NCI-H524 treated with DMSO at 0.1 percent for 48 hours (cell line): ENCODE measurements at regions not wholly inside any gene's neighbourhood (a gene's known extent, or its start where the extent isn't known, plus 50 kb on each side); places are given as distances from the start of the nearest gene placed in this dataset.
"Not testable (repeated sequence)": the region's sequence is repeated elsewhere in the genome, so short reads cannot be mapped to it uniquely, and the experiment has no call there.

Experiments
- DNase-seq: peaks from one replicate; lab custom pipeline; 2025; lab: John Stamatoyannopoulos, UW

DNA sequence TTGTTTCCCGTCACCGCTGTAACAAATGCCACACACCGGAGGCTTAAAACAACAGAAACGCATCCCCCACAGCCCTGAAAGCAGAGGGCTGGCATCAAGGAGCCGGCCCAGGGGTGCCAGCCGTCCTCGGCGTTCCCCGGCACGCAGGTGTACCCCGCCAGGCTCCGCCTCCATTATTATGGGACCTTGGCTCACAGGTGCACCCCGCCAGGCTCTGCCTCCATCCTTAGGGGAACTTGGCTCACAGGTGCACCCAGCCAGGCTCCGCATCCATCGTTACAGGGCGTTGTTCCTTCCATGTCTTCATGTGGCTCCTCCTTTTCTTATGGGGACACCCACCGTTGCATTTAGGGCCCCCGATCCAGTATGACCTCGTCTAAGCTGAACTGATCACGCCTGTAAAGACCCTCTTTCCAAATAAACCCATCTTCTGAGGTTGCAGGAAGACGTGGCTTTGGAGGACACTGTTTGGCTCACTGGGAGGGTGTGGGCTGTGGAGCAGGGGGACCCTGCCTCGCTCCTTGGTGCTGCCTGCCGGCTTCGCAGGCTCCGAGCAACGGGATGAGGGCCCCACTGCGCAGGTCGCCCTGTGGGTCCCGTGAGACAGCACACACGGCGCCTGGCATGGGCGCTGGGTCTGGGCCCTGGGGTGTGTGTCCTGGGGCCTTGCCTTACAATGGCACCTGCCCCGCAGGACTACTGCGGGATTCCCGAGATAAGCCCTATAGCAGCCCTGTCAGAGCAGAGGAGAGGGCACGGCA is 154.9 kb upstream of the ZNF469 start:
- DNase-seq = not testable (repeated sequence)

DNA sequence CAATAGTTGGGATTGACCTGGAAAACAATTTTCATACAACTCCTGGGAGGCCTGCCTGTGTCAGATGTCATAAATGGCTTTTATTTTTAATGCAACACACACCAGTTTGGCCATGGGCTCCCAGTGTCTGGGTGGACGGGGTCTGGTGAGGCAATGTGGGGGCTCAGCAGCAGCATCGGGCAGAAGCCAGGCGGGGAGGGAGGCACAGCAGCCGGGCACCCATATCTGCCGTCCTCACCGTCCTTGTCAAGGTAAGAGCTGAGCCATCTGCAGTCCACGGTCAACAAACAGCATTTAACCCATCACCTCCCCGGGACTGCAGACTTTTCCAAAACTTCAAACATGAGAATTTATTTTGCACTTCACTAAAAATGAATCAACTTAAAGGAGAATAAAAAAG is 154.0 kb upstream of the ZNF469 start:
- not testable (repeated sequence) for DNase-seq

DNA sequence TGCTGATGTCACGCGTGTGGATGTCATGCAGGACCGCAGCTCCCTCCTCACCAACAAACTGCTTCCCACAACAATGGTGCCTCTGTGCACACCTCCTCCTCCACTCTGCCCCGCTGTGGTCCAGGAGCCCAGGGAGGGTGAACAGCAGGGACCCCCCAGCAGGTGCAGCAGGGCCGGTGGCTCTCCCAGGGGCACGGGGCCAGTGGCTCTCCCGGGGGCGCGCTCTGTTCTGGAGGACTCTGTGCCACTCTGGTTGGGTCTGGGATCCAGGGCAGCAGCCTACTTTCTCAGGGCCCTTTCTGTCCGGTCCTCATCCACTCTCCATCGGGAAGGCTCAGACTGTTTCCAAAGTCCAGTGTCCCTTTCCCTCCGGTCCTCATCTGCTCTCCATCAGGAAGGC is 153.0 kb upstream of the ZNF469 start:
- not testable (repeated sequence) for DNase-seq

DNA sequence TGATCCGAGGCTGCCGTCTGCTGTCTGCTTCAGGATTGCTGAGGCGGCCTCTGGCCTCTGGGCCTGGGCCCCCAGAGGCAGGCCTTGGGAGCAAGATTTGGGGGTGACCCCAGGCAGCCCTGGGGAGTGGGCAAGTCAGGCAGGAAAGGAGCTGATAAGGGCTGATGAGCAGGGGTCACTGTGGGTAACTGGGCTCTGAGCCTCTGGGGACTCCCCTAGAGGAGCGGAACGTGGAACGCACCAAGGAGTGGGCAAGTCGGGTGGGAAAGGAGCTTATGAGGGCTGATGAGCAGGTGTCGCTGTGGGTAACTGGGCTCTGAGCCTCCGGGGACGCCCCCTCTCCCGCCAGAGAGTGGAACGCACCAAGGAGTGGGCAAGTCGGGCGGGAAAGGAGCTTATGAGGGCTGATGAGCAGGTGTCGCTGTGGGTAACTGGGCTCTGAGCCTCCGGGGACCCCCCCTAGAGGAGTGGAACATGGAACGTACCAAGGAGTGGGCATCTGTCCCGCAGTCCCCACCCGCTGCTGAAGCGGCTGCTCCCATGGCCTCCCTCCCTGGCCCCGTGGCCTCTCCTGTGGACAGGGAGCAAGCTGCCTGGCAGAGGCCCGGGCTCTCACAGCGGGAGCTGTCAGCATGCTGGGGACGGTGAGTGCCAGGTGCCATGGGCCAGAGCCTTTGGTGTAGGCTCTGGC is 152.3 kb upstream of the ZNF469 start:
- not testable (repeated sequence) for DNase-seq

DNA sequence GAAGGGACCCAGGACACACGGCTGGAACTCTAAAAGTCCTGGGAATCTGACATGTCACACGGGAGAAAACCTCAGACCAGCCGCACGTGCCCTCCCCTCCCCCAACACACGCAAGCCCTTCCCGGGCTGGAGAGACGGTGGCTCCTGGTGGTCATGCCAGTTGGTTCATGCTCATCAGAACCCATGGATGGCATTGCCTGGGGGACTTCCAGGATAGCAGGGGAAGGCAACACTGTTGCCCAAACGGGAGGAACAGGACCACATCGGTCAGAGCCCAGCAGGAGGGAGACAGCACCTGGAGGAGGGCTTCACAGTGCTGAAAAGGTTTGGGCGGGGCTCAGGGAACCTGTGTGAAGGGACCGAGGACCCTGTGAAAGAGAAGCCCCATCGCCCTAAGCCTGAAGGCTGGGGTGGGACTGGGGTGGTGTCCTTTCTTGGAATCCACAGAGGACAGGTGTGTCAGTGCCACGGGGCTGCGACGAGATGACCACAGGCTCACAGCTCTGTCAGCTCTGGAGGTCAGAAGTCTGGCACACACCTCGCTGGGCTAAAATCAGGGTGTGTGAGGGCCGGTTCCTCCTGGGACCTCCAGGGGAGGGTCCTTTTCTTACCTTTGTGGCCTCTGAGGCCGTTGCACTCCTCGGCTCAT is 151.7 kb upstream of the ZNF469 start:
- DNase-seq = not testable (repeated sequence)

DNA sequence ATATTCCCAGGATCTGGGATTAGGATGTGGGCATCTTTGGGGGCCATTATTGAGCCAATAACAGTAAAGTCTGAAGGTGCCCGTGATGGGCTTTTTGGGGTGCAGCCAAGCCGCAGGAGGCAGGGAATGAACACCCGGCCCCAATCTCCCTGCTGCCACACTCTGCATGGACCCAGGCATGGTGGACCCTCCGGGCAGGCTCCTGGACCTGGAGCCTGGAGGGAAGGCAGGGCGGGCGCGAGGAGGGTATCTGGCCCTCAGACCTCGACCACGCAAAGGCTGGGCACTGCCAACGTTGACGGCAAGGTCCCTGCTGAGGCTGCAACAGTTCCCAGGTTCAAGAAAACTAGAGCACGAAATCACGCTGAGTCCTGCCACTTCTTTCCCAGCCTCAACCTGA is 150.9 kb upstream of the ZNF469 start:
- DNase-seq = not testable (repeated sequence)

DNA sequence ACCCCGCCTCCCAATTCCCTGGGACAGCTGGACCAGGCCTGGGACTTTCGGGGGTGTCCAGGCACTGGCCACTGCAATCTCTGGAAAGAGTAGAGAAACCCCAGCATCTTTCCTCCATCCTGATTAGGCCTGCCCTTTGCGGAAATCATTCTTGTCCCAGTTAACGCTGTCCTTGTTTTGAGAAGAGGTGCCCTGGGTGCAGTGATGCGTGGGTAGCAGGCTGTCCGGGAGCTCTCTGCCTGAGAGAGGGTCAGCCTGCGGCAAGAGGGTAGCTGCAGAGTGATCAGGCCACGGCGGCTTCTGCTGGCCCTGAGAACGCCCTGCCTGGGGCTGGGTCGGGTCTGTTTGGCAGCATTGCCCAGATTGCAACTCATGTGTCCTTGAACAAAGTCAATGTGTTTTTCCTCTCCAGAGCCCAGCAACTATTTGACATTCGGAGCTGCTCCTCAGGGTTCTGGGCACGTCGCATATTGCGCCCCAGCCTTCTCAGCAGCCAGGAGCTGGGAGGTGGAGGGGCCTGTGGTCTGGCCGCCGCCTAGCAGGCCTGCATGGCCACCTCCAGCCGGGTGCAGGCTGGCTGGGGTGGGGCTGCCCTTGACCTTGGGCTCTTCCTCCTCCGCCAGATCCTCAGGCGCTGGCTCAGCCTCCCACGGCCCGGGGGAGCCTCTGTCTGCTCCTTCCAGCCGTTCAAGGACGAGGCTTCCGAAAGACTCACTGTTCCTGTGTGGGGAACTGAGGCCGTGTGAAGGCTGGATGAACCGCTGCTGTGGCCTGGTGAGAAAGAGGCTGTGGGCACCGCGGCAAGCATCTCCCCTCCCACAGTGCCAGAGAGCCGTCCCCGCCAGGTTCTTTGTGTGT is 150.1 kb upstream of the ZNF469 start:
- not testable (repeated sequence) for DNase-seq

DNA sequence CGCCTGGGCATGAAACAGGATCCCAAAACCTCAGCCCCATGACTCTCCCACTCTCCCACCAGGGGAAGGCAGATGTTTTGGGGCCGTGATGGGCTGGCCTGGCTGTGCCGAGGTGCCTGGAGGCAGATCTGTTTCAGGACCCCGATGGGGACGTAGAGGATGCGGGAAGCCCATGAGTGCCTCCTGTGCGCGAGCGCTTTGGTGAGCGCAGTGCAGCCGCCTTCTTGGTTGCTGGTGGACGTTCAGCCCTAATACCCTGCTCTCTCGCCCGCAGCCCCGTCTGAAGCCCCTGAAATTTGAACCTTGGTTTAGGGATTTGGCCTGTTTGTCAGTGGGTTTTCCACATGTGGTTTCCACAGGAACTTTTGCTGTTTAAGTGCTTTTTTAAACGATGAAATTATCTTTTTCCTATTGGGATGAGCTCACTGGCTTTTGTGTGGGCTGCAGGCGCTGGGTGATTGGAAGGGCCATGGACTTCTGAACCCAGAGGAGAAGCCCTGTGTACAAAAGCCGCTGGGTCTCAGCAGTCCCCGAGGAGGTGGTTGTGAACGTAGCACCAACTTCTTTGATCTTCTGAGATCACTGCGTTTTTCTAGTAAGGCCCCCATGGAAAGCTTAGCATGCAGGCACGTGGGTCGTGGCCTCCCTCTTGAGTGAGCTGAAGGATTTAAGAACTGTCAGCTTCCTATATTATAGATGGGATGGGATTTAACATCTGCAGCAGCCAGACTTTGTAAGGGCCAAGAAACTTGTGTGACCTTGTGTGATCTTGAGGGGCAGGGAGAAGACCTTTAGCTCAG is 148.9 kb upstream of the ZNF469 start:
- DNase-seq = not testable (repeated sequence)

DNA sequence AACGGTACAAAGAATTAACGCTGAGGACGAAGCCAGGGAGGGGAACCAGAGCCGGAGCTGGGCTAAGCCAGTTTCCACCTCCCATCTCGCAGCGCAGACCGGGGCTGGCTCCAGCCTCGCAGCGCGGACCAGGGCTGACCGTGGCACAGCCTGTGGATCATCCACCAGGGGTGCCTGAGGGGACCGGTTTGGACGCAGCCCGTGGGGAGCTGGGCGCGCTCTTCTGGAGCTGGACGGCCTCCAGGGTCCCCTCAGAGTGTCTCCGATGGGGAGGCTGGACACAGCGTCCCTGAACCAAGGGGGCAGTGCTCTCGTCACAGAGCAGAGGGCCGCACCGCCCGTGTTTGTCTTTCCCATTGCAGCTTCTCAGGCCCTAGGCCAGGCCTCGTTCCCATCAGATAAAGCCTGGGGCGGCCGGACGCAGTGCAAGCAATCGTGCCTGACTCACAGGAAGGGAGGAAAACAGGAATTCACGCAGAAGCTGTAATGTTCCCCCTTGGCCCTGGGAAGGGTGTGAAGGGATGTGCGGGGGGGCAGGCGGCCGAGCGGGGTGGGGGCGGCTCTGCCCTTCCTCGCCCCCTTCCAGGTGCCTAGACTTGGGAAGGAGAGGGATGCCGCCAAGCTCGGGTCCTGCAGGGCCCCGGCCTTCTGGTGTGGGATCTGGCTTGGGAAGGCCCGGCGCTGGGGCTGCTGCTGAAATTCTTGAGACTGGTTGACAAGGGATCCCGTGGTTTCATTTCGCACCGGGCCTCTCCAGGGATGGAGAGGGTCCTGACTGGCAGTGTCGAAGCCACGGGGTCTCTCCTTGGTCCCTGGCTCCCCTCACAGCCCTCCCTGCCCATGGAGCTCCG is 148.1 kb upstream of the ZNF469 start:
- not testable (repeated sequence) for DNase-seq

DNA sequence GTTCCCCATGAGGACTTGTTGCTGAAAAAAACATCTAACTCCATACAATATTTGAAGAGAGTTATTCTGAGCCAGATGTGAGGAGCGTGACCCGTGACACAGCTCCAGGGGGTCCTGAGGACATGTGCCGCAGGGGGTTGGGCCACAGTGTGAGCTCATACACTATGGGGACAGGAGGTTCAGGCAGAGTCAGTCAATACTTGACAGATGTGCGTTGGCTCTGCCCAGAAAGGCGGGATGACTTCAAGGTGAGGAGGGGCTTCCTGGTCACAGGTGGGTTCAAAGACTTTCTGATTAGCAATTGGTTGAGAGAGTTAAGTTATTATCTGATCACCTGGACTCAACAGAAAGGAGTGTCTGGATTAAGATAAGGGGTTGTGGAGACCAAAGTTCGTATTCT is 147.1 kb upstream of the ZNF469 start:
- DNase-seq = not testable (repeated sequence)

DNA sequence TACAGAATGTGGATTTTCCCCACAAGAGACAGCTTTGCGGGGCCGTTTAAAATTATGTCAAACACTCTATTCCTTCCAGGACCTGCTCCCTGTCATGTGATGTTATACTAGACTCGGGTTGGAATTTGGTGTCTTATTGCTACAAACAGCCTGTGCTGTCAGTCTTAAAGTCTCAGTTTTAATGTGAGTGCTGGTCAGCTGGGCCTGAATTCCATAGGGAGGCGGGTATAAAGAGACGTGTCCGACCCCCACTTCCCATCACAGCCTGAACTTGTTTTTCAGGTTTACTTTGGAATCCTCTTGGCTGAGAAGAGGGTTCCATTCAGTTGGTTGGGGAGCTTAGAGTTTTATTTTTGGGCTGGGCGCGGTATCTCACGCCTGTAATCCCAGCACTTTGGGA is 146.5 kb upstream of the ZNF469 start:
- DNase-seq = not testable (repeated sequence)

DNA sequence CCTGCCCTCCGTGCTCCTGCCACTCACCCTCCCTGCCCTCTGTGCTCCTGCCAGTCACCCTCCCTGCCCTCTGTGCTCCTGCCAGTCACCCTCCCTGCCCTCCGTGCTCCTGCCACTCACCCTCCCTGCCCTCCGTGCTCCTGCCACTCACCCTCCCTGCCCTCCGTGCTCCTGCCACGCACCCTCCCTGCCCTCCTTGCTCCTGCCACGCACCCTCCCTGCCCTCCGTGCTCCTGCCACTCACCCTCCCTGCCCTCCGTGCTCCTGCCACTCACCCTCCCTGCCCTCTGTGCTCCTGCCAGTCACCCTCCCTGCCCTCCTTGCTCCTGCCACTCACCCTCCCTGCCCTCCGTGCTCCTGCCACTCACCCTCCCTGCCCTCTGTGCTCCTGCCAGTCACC is 145.4 kb upstream of the ZNF469 start:
- DNase-seq = not testable (repeated sequence)

DNA sequence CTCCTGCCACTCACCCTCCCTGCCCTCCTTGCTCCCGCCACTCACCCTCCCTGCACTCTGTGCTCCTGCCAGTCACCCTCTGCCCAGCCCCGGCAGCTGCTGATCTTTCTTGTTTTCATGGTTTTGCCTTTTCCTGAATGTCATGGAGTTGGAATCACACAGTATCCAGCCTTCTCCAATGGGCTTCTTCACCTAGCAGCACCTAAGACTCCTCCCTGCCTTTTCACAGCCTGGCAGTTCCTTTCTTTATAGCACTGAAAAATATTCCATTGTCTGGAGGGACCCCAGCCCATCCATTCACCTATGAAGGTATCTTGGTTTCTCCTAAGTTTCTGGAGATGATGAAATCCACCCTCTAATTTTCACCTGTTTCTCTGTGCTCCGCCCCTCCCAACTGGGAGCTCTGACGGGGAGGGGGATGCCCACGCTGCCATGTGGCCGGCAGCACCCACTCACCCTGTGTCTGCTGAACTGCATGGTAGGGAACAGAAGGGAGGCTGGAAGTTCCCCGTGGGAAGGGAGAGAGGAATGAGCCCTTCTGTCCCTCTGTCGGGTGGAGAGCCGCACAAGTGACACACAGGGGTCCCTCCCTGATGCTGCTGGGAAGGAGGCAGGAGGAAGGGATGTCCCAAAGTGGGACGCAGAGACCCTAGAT is 144.9 kb upstream of the ZNF469 start:
- not testable (repeated sequence) for DNase-seq

DNA sequence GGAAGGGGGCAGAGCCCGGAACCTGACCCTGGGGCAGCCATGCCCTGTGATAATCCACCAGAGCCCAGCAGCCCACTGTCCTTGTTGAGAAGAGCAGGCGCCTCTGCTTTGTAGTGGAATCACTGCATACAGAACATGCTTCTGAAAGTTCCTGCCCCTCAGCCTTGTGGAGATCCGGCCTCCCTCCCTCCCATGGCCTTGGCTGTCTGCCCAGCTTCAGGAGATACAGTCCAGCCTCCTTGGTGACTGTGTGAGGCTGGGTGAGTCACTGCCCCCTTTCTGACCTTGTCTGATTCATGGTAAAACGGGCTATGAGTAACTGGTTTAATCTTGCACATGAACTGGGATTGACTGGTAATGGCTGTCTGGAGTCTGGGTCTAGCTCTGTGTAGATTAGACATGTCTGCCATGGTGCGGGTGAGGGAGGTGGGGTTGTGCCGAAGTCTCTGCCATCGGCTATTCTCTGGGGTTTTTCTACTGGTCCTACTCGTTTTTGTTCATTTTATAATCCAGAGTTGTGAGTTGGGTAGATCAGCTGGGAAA is 144.0 kb upstream of the ZNF469 start:
- not testable (repeated sequence) for DNase-seq

DNA sequence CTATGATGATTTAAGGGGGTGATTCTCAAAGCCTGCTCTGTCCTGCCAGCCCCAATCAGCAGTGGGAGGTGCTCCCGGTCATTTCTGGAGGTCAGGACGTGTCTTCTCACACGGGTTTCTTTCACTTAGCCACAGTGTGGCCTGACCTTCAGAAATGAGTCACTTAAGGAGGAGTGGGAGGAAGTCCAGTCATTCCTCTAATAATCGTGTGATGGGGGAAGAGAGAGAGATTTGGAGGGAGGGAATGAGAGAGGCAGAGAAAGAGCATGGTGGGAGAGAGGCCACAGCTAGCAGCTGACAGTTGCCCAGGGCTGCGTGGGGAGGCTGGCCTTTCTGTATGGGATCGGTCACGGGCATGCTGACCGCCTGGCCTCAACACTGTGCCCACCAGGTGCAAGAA is 142.6 kb upstream of the ZNF469 start:
- not testable (repeated sequence) for DNase-seq

DNA sequence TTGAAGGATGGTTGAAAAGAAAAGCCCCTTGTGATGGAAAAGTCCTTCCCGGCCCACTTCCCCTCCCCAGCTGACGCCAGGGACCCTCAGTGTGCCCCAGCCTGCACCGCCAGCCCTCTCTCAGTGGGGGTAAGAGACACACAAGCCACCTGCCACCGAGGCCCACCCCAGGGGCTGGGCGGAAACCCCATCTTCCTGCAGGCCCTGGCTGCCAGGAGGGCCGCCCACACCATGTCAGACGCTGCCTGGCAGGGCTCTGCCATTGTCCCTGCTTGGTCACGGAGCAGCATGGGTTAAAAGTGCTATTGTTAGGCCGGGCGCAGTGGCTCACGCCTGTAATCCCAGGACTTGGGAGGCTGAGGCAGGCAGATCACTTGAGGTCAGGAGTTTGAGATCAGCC is 142.0 kb upstream of the ZNF469 start:
- not testable (repeated sequence) for DNase-seq

DNA sequence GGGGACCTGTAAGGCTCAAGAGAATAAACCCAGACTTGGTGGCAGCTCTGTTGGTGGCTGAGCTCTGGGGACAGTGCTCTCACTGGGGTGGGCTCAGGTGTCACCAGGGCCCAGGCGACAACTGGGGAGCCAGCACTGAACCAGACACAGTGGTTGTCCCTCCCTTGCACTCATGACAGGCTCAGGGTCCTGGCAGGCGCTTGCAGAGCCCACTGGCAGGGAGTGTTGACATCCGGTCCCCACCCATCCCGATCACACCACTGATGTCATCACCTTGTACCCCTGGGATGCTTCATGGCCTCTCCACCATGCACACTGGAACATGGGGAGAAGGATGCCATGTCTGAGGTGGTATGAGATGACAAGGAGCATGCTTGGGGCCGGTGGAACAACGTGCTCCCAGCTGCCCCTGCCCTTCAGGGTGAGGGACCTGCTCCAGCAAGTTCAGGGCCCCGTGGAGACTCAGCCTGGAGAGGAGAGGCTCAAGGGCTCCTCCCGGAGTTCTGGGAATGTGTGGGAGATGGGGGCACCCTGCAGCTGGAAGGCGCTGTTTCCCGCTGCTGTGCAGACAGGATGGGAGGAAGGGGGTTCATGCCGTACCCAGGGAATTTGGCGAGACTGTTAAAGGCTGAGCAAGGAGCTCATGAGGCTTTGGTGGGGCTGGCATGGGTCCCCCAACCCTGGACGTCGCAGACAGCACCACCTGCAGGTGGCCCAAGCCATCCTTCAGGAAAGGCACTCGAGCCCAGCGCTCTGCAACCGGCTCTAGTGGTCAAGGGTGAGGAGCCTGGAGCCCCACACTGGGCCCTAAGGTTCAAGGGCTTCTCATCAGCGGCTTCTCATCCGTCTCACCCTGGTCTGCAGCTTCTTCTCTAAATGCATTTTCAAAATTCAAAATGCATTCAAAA is 141.1 kb upstream of the ZNF469 start:
- DNase-seq = not testable (repeated sequence)
